HL-60 (cell line): ENCODE measurements at regions not wholly inside any gene's neighbourhood (a gene's known extent, or its start where the extent isn't known, plus 50 kb on each side); places are given as distances from the start of the nearest gene placed in this dataset.

Experiments used
- DNase-seq, 2 experiments: peaks; one replicate each; pipeline ENCODE4 v3.0.0-alpha.2; 2010 to 2020; ENCODE audit warnings: low read depth in 1 of 2, low spot score in 1 of 2
- H3K27ac ChIP-seq: fragments of 250-450 bp; sonication (Bioruptor Pico); replicated peaks from 2 replicates; pipeline ENCODE4 v1.5.1; 2020; ENCODE audit warnings: mild to moderate bottlenecking, moderate library complexity
- H3K27me3 ChIP-seq: fragments of 250-450 bp; sonication (Bioruptor Pico); 2 replicates; pipeline ENCODE4 v1.5.1; 2021; ENCODE audit warnings: mild to moderate bottlenecking, moderate library complexity; ENCODE audit not compliant: insufficient read depth, poor library complexity, severe bottlenecking
- H3K4me3 ChIP-seq: replicated peaks from 2 replicates; pipeline ENCODE4 v1.5.1; 2011; ENCODE audit warnings: mild to moderate bottlenecking, control low read depth, low read length; ENCODE audit not compliant: insufficient read depth
- GABPA ChIP-seq: IDR thresholded peaks from 2 replicates; pipeline ENCODE4 v1.6.1; 2012; ENCODE audit warnings: low read depth
- POLR2AphosphoS5 ChIP-seq: IDR thresholded peaks from 2 replicates; pipeline ENCODE4 v1.6.1; 2012; ENCODE audit warnings: low read depth
- SPI1 ChIP-seq: IDR thresholded peaks from 2 replicates; pipeline ENCODE4 v1.6.1; 2012; ENCODE audit warnings: low read depth, mild to moderate bottlenecking, borderline replicate concordance
- TF ChIP-seq, protein P1 (sequence below): IDR thresholded peaks from 2 replicates; pipeline ENCODE4 v1.6.1; 2012; ENCODE audit warnings: low read depth; ENCODE audit not compliant: insufficient replicate concordance
- TF ChIP-seq, protein P2 (sequence below): IDR thresholded peaks from one replicate; pipeline ENCODE4 v1.5.1; 2011; ENCODE audit warnings: low read length, control low read depth, inconsistent platforms; ENCODE audit not compliant: insufficient read depth

DNA sequence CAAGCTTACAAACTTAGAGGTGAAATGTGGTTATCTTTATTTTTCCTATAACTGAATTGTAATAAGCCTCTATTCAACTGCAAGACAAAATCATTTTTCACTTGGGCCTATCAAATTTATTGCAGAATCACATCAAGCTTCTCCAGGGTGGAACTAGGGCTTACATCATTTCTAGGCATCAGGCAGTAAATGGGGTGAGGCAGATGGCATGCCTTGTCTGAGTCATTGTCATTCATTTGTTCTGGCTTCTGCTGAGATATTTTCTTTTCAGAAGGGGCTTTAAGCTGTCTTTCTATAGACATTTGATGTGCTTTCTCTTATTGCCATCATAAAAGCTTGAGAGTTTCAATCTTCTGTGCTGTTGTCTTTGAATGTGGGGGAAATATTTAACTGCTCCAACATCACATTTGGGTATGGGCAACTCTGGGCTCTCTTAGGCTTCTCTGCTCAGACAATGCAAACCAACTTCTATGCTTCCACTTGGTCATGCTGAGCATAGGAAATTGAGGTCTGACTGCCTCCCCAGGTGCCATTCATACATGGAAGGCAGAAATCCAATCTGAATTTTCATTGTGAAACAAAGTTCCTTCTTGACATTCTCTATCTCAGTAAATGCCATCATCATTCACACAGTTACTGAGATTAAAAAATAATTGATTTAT lies 225.8 kb upstream of the GIMD1 start:
- TF ChIP-seq SPI1 (no peak), POLR2AphosphoS5 (no peak), GABPA (no peak)
- TF ChIP-seq, protein P1, sequence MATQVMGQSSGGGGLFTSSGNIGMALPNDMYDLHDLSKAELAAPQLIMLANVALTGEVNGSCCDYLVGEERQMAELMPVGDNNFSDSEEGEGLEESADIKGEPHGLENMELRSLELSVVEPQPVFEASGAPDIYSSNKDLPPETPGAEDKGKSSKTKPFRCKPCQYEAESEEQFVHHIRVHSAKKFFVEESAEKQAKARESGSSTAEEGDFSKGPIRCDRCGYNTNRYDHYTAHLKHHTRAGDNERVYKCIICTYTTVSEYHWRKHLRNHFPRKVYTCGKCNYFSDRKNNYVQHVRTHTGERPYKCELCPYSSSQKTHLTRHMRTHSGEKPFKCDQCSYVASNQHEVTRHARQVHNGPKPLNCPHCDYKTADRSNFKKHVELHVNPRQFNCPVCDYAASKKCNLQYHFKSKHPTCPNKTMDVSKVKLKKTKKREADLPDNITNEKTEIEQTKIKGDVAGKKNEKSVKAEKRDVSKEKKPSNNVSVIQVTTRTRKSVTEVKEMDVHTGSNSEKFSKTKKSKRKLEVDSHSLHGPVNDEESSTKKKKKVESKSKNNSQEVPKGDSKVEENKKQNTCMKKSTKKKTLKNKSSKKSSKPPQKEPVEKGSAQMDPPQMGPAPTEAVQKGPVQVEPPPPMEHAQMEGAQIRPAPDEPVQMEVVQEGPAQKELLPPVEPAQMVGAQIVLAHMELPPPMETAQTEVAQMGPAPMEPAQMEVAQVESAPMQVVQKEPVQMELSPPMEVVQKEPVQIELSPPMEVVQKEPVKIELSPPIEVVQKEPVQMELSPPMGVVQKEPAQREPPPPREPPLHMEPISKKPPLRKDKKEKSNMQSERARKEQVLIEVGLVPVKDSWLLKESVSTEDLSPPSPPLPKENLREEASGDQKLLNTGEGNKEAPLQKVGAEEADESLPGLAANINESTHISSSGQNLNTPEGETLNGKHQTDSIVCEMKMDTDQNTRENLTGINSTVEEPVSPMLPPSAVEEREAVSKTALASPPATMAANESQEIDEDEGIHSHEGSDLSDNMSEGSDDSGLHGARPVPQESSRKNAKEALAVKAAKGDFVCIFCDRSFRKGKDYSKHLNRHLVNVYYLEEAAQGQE: no peak
- TF ChIP-seq, protein P2, sequence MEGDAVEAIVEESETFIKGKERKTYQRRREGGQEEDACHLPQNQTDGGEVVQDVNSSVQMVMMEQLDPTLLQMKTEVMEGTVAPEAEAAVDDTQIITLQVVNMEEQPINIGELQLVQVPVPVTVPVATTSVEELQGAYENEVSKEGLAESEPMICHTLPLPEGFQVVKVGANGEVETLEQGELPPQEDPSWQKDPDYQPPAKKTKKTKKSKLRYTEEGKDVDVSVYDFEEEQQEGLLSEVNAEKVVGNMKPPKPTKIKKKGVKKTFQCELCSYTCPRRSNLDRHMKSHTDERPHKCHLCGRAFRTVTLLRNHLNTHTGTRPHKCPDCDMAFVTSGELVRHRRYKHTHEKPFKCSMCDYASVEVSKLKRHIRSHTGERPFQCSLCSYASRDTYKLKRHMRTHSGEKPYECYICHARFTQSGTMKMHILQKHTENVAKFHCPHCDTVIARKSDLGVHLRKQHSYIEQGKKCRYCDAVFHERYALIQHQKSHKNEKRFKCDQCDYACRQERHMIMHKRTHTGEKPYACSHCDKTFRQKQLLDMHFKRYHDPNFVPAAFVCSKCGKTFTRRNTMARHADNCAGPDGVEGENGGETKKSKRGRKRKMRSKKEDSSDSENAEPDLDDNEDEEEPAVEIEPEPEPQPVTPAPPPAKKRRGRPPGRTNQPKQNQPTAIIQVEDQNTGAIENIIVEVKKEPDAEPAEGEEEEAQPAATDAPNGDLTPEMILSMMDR: no peak
- Histone ChIP-seq H3K27me3 (no peaks in the 10 kb centered on the region), H3K27ac (no peak overlapping the region), H3K4me3 (no peak overlapping the region)
- DNase-seq: no peak

- no peak for TF ChIP-seq GABPA
Observed at GRCh38 chr4:106588891-106589290, 220.3 kb upstream of the GIMD1 start.

DNA sequence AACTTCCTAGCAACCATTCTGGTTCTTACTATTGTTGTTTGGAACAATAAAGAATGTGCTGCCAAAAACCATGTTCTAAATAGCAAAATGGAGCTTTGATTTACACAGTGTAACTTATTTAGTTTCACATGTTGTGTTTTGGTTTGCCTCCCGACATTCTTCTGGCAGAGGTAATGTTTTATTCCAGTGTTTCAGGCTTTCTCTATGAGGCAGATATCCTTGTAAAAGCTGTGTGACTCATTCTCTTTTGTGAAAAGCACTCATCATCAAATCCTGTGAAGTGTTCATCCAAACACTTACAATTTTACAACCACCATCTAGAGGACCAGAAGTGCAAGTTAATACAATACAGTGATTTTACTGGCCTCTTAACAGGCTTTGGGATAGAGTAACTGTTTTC lies 219.0 kb upstream of the GIMD1 start:
- TF ChIP-seq GABPA: no peak
- no peak for TF ChIP-seq POLR2AphosphoS5
- TF ChIP-seq, protein P1: no peak
- no peak for TF ChIP-seq SPI1
- TF ChIP-seq, protein P2: no peak
- no peaks in the 10 kb centered on the region for H3K27me3 ChIP-seq
- DNase-seq: no peak
- no peak overlapping the region for H3K27ac ChIP-seq
- H3K4me3 ChIP-seq: no peak overlapping the region

More at GRCh38 chr4:106588891-106589290, 220.3 kb upstream of the GIMD1 start:
- H3K4me3 ChIP-seq: no peak overlapping the region
- no peak for DNase-seq
- no peaks in the 10 kb centered on the region for H3K27me3 ChIP-seq
- no peak overlapping the region for H3K27ac ChIP-seq

DNA sequence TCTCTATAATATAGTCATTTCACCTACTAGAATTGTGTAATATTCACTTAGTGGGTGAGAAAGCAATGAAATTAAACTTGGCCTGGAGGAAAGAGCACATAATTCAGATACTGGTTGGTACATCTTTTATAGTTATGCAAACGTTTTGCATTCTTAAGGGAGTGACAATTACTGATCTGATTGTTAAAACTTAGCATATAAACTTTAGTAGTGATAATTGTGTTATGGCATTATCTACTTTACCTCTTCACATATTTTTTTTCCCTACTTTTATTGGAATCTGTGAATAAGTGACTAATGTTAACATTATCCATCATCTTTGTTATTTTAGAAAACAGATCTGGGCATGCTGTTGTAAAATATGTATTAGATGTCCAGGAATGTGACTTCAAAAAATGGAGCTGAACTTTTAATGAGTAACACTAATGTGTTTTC lies 217.4 kb upstream of the GIMD1 start:
- Histone ChIP-seq H3K27ac (no peak overlapping the region), H3K4me3 (no peak overlapping the region), H3K27me3 (no peaks in the 10 kb centered on the region)
- no peak for TF ChIP-seq GABPA
- TF ChIP-seq, protein P1: no peak
- TF ChIP-seq POLR2AphosphoS5: no peak
- TF ChIP-seq, protein P2: no peak
- no peak for TF ChIP-seq SPI1
- no peak for DNase-seq
